ENCODE measurements at regions not wholly inside any gene's neighbourhood (a gene's known extent, or its start where the extent isn't known, plus 50 kb on each side); places are given as distances from the start of the nearest gene placed in this dataset.

DNA sequence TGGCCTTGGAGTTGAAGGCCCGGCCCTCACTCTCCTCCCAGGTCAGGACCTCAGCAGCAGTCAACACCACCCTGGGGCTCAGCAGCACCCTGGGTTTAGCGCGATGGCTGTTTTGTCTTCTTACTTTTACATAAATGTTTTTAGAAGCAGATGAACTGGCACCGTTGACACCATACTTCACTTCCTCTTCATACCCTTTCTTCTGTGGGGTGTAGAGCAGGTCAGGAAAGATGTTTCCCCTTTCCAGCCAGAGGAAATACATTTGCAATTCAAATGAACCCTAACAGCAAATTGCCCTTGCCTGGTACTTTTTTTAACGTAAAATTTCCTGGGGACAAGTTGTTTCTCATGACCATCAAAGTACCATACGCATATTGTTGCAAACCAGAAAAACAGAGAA, 54.7 kb upstream of the SNX9 start:
- TF ChIP-seq, protein P1, sequence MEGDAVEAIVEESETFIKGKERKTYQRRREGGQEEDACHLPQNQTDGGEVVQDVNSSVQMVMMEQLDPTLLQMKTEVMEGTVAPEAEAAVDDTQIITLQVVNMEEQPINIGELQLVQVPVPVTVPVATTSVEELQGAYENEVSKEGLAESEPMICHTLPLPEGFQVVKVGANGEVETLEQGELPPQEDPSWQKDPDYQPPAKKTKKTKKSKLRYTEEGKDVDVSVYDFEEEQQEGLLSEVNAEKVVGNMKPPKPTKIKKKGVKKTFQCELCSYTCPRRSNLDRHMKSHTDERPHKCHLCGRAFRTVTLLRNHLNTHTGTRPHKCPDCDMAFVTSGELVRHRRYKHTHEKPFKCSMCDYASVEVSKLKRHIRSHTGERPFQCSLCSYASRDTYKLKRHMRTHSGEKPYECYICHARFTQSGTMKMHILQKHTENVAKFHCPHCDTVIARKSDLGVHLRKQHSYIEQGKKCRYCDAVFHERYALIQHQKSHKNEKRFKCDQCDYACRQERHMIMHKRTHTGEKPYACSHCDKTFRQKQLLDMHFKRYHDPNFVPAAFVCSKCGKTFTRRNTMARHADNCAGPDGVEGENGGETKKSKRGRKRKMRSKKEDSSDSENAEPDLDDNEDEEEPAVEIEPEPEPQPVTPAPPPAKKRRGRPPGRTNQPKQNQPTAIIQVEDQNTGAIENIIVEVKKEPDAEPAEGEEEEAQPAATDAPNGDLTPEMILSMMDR (IDR thresholded peaks at IDR 0.05) = no peak
- TF ChIP-seq EZH2 (IDR thresholded peaks at IDR 0.05; ENCODE audit: borderline replicate concordance, insufficient read depth, low read depth, low read length, poor library complexity, severe bottlenecking) = no peak

Data from B cell (primary cell).